ENCODE measurements at regions not wholly inside any gene's neighbourhood (a gene's known extent, or its start where the extent isn't known, plus 50 kb on each side); places are given as distances from the start of the nearest gene placed in this dataset.

GRCh38 chr14:104470588-104470987 is 109.0 kb upstream of the C14orf180 start:
- no peaks in the 10 kb centered on the region for H3K9me3 ChIP-seq (replicated peaks; ENCODE audit: control insufficient read depth, low read depth, low read length)
- no peak overlapping the region for H3K4me3 ChIP-seq (ENCODE audit: low read length)
- no peak overlapping the region for H3K27ac ChIP-seq (ENCODE audit: low read length)
- H3K27me3 ChIP-seq (ENCODE audit: control insufficient read depth, insufficient read depth, low read length): peaks cover 15% of the 10 kb centered on the region
- 78% methylated on average over 13 of the region's 15 CpGs for WGBS (ENCODE audit: insufficient coverage)
- H3K4me1 ChIP-seq (ENCODE audit: control insufficient read depth, insufficient read depth, low read length): no peaks in the 10 kb centered on the region
- no peak for DNase-seq
- no peaks in the 10 kb centered on the region for H3K36me3 ChIP-seq (ENCODE audit: control insufficient read depth, insufficient read depth, low read length)

- H3K4me1 ChIP-seq (ENCODE audit: control insufficient read depth, insufficient read depth, low read length): no peaks in the 10 kb centered on the region
- no peaks in the 10 kb centered on the region for H3K9me3 ChIP-seq (replicated peaks; ENCODE audit: control insufficient read depth, low read depth, low read length)
- no peaks in the 10 kb centered on the region for H3K36me3 ChIP-seq (ENCODE audit: control insufficient read depth, insufficient read depth, low read length)
- no peak for DNase-seq
- H3K27ac ChIP-seq (ENCODE audit: low read length): no peak overlapping the region
- WGBS (ENCODE audit: insufficient coverage): 92% methylated on average over 8 of the region's 8 CpGs
- H3K4me3 ChIP-seq (ENCODE audit: low read length): no peak overlapping the region
- H3K27me3 ChIP-seq (ENCODE audit: control insufficient read depth, insufficient read depth, low read length): peaks cover 17% of the 10 kb centered on the region
Measured at GRCh38 chr14:104471114-104471513, 108.5 kb upstream of the C14orf180 start.

DNA sequence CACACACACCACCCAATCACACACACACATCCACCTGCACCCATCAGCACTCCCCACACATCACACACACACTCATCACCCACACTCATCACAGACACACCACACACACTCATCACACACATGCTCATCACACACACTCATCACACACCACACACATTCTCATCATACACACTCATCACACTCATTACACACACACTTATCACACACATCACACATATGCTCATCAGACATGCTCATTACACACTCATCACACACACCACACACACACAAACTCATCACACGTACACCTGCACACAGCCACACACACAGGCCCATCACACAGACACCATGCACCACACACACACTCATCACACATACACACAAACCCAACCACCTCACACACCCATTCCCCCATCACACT is 107.5 kb upstream of the C14orf180 start:
- H3K4me3 ChIP-seq (ENCODE audit: low read length): no peak overlapping the region
- peaks cover 20% of the 10 kb centered on the region for H3K27me3 ChIP-seq (ENCODE audit: control insufficient read depth, insufficient read depth, low read length)
- WGBS (ENCODE audit: insufficient coverage): 100% methylated on average over 1 of the region's 1 CpG
- H3K27ac ChIP-seq (ENCODE audit: low read length): no peak overlapping the region
- no peaks in the 10 kb centered on the region for H3K4me1 ChIP-seq (ENCODE audit: control insufficient read depth, insufficient read depth, low read length)
- H3K36me3 ChIP-seq (ENCODE audit: control insufficient read depth, insufficient read depth, low read length): no peaks in the 10 kb centered on the region
- H3K9me3 ChIP-seq (replicated peaks; ENCODE audit: control insufficient read depth, low read depth, low read length): no peaks in the 10 kb centered on the region
- DNase-seq: no peak

DNA sequence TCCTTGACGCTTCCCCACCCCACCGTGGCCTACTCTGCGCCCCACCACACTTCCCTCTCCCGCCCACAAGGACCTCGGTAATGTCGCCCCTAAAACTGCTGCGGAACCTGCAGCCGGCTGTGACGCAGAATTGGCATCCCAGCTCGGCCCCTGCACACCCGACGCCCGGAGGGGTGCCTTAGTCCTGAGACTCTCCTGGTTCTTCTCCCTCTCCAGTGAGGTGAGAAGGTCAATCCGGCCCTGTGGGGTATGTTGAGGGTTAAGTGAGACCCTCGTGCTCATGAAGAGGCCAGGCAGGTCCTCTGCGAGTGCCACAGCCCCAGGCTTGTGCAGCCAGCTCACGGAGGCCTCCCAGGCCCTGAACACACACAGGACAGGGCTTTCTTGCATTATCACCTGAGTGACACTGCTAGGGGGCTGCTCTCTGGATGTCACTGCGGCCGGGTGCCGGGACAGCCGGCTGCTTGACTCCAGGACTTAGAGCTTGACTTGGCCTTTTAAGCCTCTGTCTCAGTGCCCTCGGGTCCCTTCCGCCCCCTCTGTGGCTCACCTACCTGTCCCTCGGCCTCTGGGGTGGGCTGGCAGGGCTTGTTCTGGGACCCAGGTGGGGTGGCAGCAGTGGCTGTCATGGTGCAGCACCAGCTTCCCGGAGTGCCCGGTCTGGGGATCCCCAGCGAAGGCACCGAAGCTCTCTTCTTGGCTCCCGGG is 106.9 kb upstream of the C14orf180 start:
- WGBS (ENCODE audit: insufficient coverage): 73% methylated on average over 21 of the region's 29 CpGs
- DNase-seq: no peak
- H3K4me1 ChIP-seq (ENCODE audit: control insufficient read depth, insufficient read depth, low read length): no peaks in the 10 kb centered on the region
- H3K4me3 ChIP-seq (ENCODE audit: low read length): no peak overlapping the region
- H3K27me3 ChIP-seq (ENCODE audit: control insufficient read depth, insufficient read depth, low read length): peaks cover 26% of the 10 kb centered on the region
- H3K9me3 ChIP-seq (replicated peaks; ENCODE audit: control insufficient read depth, low read depth, low read length): no peaks in the 10 kb centered on the region
- H3K27ac ChIP-seq (ENCODE audit: low read length): no peak overlapping the region
- no peaks in the 10 kb centered on the region for H3K36me3 ChIP-seq (ENCODE audit: control insufficient read depth, insufficient read depth, low read length)

DNA sequence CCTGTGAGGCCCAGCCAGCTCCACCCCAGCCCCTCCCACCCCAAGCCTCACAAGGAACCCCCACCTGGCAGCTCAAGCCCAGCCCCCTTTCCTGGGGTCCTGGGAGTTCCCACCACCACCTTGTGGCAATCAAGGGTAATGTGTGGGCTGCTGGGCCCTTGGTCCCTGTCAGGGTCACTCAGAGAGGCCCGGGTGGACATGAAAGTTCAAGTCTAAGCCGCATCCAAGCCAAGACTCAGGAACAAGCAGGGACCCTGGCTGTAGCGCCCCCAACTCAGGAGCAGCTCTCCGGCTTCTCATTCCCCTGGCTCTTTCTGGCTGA is 106.4 kb upstream of the C14orf180 start:
- Histone ChIP-seq H3K27me3 (ENCODE audit: control insufficient read depth, insufficient read depth, low read length) (peaks cover 30% of the 10 kb centered on the region), H3K4me1 (ENCODE audit: control insufficient read depth, insufficient read depth, low read length) (no peaks in the 10 kb centered on the region), H3K4me3 (ENCODE audit: low read length) (no peak overlapping the region), H3K27ac (ENCODE audit: low read length) (no peak overlapping the region), H3K36me3 (ENCODE audit: control insufficient read depth, insufficient read depth, low read length) (no peaks in the 10 kb centered on the region), H3K9me3 (replicated peaks; ENCODE audit: control insufficient read depth, low read depth, low read length) (no peaks in the 10 kb centered on the region)
- no peak for DNase-seq
- WGBS (ENCODE audit: insufficient coverage): 57% methylated on average over 4 of the region's 4 CpGs

GRCh38 chr14:104473649-104474494 is 105.7 kb upstream of the C14orf180 start:
- no peak overlapping the region for H3K27ac ChIP-seq (ENCODE audit: low read length)
- DNase-seq: no peak
- H3K4me3 ChIP-seq (ENCODE audit: low read length): no peak overlapping the region
- no peaks in the 10 kb centered on the region for H3K9me3 ChIP-seq (replicated peaks; ENCODE audit: control insufficient read depth, low read depth, low read length)
- 48% methylated on average over 44 of the region's 45 CpGs for WGBS (ENCODE audit: insufficient coverage)
- H3K36me3 ChIP-seq (ENCODE audit: control insufficient read depth, insufficient read depth, low read length): no peaks in the 10 kb centered on the region
- no peaks in the 10 kb centered on the region for H3K4me1 ChIP-seq (ENCODE audit: control insufficient read depth, insufficient read depth, low read length)
- H3K27me3 ChIP-seq (ENCODE audit: control insufficient read depth, insufficient read depth, low read length): peaks cover 30% of the 10 kb centered on the region

DNA sequence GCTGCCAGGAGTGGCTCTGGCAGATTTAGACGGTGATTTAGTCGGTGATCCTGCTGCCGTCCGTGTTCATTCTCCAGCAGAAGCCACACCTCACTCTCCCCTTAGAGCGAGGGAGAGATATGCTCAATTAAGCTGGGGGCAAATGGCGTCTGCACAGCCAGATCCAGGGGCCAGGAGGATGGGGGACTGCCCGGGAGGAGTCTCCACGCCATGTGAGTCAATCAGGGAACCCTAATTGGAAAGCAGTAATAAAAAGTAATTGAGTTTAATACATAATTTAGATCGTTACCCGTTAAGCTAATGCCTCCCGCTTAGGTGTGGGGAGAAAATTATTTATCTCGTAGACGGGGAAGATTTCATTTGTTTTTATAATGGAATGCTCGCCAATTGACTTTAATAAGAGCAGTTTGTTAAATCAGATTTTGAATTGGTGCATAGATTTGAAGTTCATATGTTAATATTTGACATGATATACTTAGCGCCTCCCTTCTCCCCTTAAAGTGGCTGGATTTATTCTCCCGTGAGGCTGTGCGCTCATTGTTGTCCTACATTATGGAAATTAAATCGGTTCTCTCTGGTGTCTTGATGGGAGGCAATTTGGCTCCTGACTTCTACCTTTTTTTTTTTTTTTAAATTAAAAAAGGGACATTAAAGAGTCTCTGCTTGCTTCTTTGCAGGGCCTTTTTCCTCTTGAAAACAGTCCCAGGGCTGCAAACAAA is 104.9 kb upstream of the C14orf180 start:
- DNase-seq: no peak
- H3K27ac ChIP-seq (ENCODE audit: low read length): no peak overlapping the region
- H3K36me3 ChIP-seq (ENCODE audit: control insufficient read depth, insufficient read depth, low read length): no peaks in the 10 kb centered on the region
- 72% methylated on average over 7 of the region's 18 CpGs for WGBS (ENCODE audit: insufficient coverage)
- H3K9me3 ChIP-seq (replicated peaks; ENCODE audit: control insufficient read depth, low read depth, low read length): no peaks in the 10 kb centered on the region
- H3K4me1 ChIP-seq (ENCODE audit: control insufficient read depth, insufficient read depth, low read length): no peaks in the 10 kb centered on the region
- H3K4me3 ChIP-seq (ENCODE audit: low read length): no peak overlapping the region
- H3K27me3 ChIP-seq (ENCODE audit: control insufficient read depth, insufficient read depth, low read length): peaks cover 28% of the 10 kb centered on the region

- no peaks in the 10 kb centered on the region for H3K36me3 ChIP-seq (ENCODE audit: control insufficient read depth, insufficient read depth, low read length)
- no peaks in the 10 kb centered on the region for H3K4me1 ChIP-seq (ENCODE audit: control insufficient read depth, insufficient read depth, low read length)
- no peak for DNase-seq
- no peak overlapping the region for H3K27ac ChIP-seq (ENCODE audit: low read length)
- 65% methylated on average over 8 of the region's 12 CpGs for WGBS (ENCODE audit: insufficient coverage)
- H3K27me3 ChIP-seq (ENCODE audit: control insufficient read depth, insufficient read depth, low read length): peaks cover 28% of the 10 kb centered on the region
- H3K4me3 ChIP-seq (ENCODE audit: low read length): no peak overlapping the region
- no peaks in the 10 kb centered on the region for H3K9me3 ChIP-seq (replicated peaks; ENCODE audit: control insufficient read depth, low read depth, low read length)
Measured at GRCh38 chr14:104475256-104475655, 104.3 kb upstream of the C14orf180 start.

- Histone ChIP-seq H3K4me3 (ENCODE audit: low read length) (no peak overlapping the region), H3K4me1 (ENCODE audit: control insufficient read depth, insufficient read depth, low read length) (no peaks in the 10 kb centered on the region), H3K9me3 (replicated peaks; ENCODE audit: control insufficient read depth, low read depth, low read length) (no peaks in the 10 kb centered on the region), H3K27me3 (ENCODE audit: control insufficient read depth, insufficient read depth, low read length) (peaks cover 28% of the 10 kb centered on the region), H3K36me3 (ENCODE audit: control insufficient read depth, insufficient read depth, low read length) (no peaks in the 10 kb centered on the region), H3K27ac (ENCODE audit: low read length) (no peak overlapping the region)
- 91% methylated on average over 10 of the region's 10 CpGs for WGBS (ENCODE audit: insufficient coverage)
- no peak for DNase-seq
Measured at GRCh38 chr14:104475802-104476201, 103.8 kb upstream of the C14orf180 start.

- Histone ChIP-seq H3K27me3 (ENCODE audit: control insufficient read depth, insufficient read depth, low read length) (peaks cover 28% of the 10 kb centered on the region), H3K4me1 (ENCODE audit: control insufficient read depth, insufficient read depth, low read length) (no peaks in the 10 kb centered on the region), H3K9me3 (replicated peaks; ENCODE audit: control insufficient read depth, low read depth, low read length) (peaks cover 2% of the 10 kb centered on the region), H3K36me3 (ENCODE audit: control insufficient read depth, insufficient read depth, low read length) (no peaks in the 10 kb centered on the region), H3K27ac (ENCODE audit: low read length) (no peak overlapping the region), H3K4me3 (ENCODE audit: low read length) (no peak overlapping the region)
- DNase-seq: no peak
- WGBS (ENCODE audit: insufficient coverage): 75% methylated on average over 6 of the region's 10 CpGs
Measured at GRCh38 chr14:104476437-104476836, 103.1 kb upstream of the C14orf180 start.

All from muscle of leg (tissue), 3 donors.